ENCODE measurements at regions not wholly inside any gene's neighbourhood (a gene's known extent, or its start where the extent isn't known, plus 50 kb on each side); places are given as distances from the start of the nearest gene placed in this dataset.

DNA sequence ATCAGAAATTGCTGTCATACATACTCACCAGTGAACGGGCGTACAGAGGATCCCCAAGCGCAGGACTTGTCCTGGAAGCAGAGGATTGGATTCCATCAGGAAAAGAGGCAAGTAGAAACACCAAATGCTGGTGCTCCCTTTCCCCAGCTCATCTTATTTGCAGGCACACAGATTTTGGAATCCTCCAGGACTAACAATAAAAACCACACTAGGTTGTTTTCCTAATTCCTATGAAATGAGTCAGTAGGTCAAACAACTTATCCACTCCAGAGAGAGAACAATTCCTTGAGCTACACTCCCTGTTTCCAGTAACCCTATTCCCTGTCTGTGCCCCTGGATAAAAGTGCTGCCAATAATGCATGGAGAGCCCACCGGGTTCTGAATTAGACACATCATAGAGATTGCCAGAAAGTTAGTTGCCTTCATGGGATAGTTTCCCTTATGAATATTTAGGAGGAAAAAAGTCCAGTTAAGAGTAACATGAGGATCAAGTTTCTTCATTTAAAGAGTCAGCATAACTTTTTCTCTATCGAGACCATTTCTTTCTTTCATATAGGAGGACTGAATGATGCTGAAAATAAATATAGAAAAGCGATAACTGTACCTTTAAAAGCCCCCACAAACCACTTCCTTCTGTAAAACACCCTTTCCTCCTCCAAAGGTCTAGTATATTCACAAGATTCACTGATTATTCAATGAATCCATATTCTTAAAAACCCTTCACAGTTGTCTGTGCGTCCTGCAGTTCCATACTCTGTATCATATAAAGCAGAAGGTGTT, 178.3 kb upstream of the KLF14 start:
- DNase-seq (no peak), ATAC-seq (ENCODE audit: low FRiP score in 2 of 2) (peak; percentile 49 to 72)
- peaks cover 0 to 29% (median 2%) of the 10 kb centered on the region in 4 donors for H3K36me3 ChIP-seq
- TF ChIP-seq POLR2A (IDR thresholded peaks at IDR 0.05) (peak in 1 of 4 donors; percentile 47), EP300 (IDR thresholded peaks at IDR 0.05) (peak in 3 of 4 donors; percentile 7 to 90 (median 60)), POLR2AphosphoS5 (IDR thresholded peaks at IDR 0.05) (peak in 1 of 2 donors; percentile 44)
- TF ChIP-seq, protein P1, sequence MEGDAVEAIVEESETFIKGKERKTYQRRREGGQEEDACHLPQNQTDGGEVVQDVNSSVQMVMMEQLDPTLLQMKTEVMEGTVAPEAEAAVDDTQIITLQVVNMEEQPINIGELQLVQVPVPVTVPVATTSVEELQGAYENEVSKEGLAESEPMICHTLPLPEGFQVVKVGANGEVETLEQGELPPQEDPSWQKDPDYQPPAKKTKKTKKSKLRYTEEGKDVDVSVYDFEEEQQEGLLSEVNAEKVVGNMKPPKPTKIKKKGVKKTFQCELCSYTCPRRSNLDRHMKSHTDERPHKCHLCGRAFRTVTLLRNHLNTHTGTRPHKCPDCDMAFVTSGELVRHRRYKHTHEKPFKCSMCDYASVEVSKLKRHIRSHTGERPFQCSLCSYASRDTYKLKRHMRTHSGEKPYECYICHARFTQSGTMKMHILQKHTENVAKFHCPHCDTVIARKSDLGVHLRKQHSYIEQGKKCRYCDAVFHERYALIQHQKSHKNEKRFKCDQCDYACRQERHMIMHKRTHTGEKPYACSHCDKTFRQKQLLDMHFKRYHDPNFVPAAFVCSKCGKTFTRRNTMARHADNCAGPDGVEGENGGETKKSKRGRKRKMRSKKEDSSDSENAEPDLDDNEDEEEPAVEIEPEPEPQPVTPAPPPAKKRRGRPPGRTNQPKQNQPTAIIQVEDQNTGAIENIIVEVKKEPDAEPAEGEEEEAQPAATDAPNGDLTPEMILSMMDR (IDR thresholded peaks at IDR 0.05) = no peak
- WGBS, 2 donors = 27 to 39% methylated on average over 7 of the region's 7 CpGs
- H3K9me3 ChIP-seq = no peaks in the 10 kb centered on the region
- H3K4me1 ChIP-seq = peaks cover 64 to 96% (median 76%) of the 10 kb centered on the region in 4 donors
- peak overlapping the region; percentile 88 to 94 (median 92) for H3K27ac ChIP-seq
- H3K4me3 ChIP-seq = peak overlapping the region; percentile 39 to 52 (median 42)
- H3K27me3 ChIP-seq = no peaks in the 10 kb centered on the region

DNA sequence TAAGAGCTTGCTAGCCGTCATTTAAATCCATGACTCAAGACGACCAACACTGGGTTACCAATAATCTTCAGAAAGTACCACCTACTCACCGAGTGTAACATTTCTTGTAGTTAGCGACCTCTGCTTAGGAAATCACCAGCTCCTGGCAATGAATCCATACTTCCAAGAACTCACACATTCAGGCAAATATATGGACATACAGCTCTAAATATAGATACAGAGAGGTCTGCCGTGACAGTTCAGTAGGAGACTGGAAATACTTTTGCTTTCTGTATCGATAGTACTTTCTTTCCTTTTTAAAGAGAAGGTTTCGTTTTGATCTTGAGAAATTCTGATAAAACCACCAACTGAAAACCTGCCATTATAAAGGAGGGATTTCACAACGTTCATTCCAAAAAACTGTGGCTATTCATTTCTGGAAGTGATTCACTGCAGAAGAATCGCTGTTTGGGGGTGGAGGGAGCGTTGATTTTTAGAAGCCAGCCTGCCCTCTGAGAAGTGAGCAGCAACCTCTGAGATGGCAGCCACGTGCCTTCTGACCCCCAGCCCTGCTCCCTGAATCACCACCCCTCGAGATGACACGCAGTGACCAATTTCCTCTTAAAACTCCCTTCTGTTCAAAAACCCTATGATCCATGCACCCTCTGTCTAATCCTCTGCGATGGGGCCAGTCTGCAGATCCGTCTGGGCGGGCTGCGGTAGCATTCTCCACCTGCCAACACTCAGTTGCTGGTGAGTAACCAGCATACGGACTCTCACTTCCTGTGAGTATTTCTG, 179.0 kb upstream of the KLF14 start:
- ATAC-seq (ENCODE audit: low FRiP score in 2 of 2) (peak; percentile 87 to 92), DNase-seq (peak in 1 of 2 donors; percentile 77)
- Histone ChIP-seq H3K27me3 (no peaks in the 10 kb centered on the region), H3K36me3 (peaks cover 0 to 24% (median 2%) of the 10 kb centered on the region in 4 donors), H3K4me3 (peak overlapping the region; percentile 39 to 52 (median 42)), H3K4me1 (peaks cover 72 to 97% (median 83%) of the 10 kb centered on the region in 4 donors), H3K9me3 (no peaks in the 10 kb centered on the region), H3K27ac (peak overlapping the region; percentile 88 to 94 (median 92))
- TF ChIP-seq POLR2A (IDR thresholded peaks at IDR 0.05) (peak in 3 of 4 donors; percentile 44 to 75 (median 60)), EP300 (IDR thresholded peaks at IDR 0.05) (peak in 2 of 4 donors; percentile 29 to 56), POLR2AphosphoS5 (IDR thresholded peaks at IDR 0.05) (peak; percentile 75 to 80)
- TF ChIP-seq, protein P1 (IDR thresholded peaks at IDR 0.05) = no peak
- WGBS, 2 donors = 1 to 2% methylated on average over 18 of the region's 18 CpGs

DNA sequence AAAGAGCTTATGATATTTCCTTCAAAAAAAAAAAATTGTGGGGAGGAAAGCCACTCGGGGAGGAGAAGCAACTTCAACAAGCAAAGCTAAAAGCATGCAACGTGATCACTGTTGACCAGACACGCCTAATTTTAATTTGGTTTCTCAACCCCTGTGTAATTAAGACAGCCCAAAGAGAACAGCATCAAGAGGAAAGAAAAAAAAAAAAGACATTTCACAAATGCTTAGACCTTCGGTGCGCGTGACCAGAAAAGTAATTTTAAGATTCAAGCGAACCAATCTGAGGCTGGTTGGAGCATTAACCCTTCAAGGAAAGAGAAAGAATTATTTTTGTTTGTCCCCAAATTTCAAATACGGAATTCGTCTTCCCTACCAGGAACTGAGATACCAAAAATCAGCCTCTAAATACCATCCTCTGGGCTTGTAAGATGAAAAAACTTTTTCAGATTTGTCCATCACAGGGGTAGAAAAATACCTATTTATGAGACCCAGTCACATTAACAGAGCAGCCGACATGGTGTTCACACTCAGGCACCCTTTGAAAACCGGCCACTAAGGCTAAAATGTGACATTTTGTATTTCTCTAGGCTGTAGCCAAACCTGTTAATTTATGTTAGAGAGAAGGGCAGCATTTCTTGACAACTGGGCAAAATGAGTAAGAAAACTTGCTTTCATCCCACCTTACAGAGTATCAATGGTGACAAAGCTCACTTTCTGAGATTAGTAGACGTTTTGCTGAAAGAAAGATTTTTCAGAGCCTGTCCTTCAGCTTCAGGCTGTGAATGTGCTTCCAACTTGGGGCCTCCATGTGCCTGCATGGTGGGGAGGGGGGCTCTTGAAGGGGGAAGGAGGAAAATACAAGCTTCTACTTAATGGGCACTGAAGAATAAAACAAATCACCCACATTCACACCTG, 179.9 kb upstream of the KLF14 start:
- no peaks in the 10 kb centered on the region for H3K27me3 ChIP-seq
- H3K27ac ChIP-seq = peak overlapping the region; percentile 88 to 94 (median 92)
- no peak for ATAC-seq (ENCODE audit: low FRiP score in 2 of 2)
- H3K4me1 ChIP-seq = peaks cover 73 to 96% (median 84%) of the 10 kb centered on the region in 4 donors
- WGBS, 2 donors = 20 to 27% methylated on average over 12 of the region's 12 CpGs
- TF ChIP-seq POLR2AphosphoS5 (IDR thresholded peaks at IDR 0.05) = no peak
- peak in 1 of 4 donors; percentile 60 for TF ChIP-seq EP300 (IDR thresholded peaks at IDR 0.05)
- H3K36me3 ChIP-seq = peaks cover 0 to 16% (median 0%) of the 10 kb centered on the region in 4 donors
- peak in 1 of 2 donors; percentile 47 for DNase-seq
- no peaks in the 10 kb centered on the region for H3K9me3 ChIP-seq
- H3K4me3 ChIP-seq = peak overlapping the region in 3 of 4 donors; percentile 41 to 52 (median 42)

GRCh38 chr7:130914554-130915294, 180.7 kb upstream of the KLF14 start:
- TF ChIP-seq EP300 (IDR thresholded peaks at IDR 0.05) (no peak), POLR2AphosphoS5 (IDR thresholded peaks at IDR 0.05) (no peak), POLR2A (IDR thresholded peaks at IDR 0.05) (no peak)
- TF ChIP-seq, protein P1 (IDR thresholded peaks at IDR 0.05) = no peak
- ATAC-seq (ENCODE audit: low FRiP score in 2 of 2) (no peak), DNase-seq (no peak)
- no peaks in the 10 kb centered on the region for H3K9me3 ChIP-seq
- 85 to 86% methylated on average over 10 of the region's 10 CpGs for WGBS, 2 donors
- H3K4me3 ChIP-seq = peak overlapping the region in 1 of 4 donors; percentile 41
- no peaks in the 10 kb centered on the region for H3K27me3 ChIP-seq
- peak overlapping the region; percentile 88 to 94 (median 92) for H3K27ac ChIP-seq
- peaks cover 0 to 9% (median 0%) of the 10 kb centered on the region in 4 donors for H3K36me3 ChIP-seq
- H3K4me1 ChIP-seq = peaks cover 73 to 88% (median 78%) of the 10 kb centered on the region in 4 donors

All from upper lobe of left lung (tissue), 6 donors.